ENCODE measurements at regions not wholly inside any gene's neighbourhood (a gene's known extent, or its start where the extent isn't known, plus 50 kb on each side); places are given as distances from the start of the nearest gene placed in this dataset.

DNA sequence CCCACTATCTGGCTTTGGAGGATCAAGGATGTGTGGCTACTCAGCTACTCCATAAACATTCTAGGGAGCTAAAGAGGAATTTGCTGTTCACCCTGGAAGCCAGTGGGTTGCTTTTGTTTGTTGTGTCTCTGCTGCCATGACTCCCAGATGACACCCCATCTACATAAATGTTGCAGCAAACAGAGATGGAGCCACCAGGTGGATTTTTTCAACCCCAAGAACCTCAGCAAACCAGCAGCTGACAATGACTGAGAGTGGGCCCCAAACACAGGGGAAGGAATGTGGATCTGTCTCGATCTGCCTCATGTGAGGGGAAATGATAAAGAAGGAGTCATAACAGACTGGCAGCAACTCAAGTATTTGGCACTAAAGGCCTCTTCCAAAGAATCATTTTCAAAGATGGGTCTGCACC lies 132.7 kb upstream of the TNC start:
- TF ChIP-seq TEAD4 (IDR thresholded peaks at IDR 0.05; ENCODE audit: borderline replicate concordance, insufficient read depth): peak; percentile 93
- TF ChIP-seq, protein P1, sequence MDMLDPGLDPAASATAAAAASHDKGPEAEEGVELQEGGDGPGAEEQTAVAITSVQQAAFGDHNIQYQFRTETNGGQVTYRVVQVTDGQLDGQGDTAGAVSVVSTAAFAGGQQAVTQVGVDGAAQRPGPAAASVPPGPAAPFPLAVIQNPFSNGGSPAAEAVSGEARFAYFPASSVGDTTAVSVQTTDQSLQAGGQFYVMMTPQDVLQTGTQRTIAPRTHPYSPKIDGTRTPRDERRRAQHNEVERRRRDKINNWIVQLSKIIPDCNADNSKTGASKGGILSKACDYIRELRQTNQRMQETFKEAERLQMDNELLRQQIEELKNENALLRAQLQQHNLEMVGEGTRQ (IDR thresholded peaks at IDR 0.05; ENCODE audit: borderline replicate concordance, low read depth, low read length): no peak
- TF ChIP-seq, protein P2, sequence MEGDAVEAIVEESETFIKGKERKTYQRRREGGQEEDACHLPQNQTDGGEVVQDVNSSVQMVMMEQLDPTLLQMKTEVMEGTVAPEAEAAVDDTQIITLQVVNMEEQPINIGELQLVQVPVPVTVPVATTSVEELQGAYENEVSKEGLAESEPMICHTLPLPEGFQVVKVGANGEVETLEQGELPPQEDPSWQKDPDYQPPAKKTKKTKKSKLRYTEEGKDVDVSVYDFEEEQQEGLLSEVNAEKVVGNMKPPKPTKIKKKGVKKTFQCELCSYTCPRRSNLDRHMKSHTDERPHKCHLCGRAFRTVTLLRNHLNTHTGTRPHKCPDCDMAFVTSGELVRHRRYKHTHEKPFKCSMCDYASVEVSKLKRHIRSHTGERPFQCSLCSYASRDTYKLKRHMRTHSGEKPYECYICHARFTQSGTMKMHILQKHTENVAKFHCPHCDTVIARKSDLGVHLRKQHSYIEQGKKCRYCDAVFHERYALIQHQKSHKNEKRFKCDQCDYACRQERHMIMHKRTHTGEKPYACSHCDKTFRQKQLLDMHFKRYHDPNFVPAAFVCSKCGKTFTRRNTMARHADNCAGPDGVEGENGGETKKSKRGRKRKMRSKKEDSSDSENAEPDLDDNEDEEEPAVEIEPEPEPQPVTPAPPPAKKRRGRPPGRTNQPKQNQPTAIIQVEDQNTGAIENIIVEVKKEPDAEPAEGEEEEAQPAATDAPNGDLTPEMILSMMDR (IDR thresholded peaks at IDR 0.05): peak; percentile 29; the same call in 1 of the 2 replicates
- TF ChIP-seq SIN3A (IDR thresholded peaks at IDR 0.05; ENCODE audit: borderline replicate concordance, low read depth, low read length): peak; percentile 59; the same call in 1 of the 2 replicates
- TF ChIP-seq EP300 (IDR thresholded peaks at IDR 0.05; ENCODE audit: borderline replicate concordance in 1 of 2, low read depth in 1 of 2, low read length in 1 of 2): peak; percentile 43 to 98; a peak in 2 of 4 replicates

Data from SK-N-SH (cell line).